ENCODE measurements at regions not wholly inside any gene's neighbourhood (a gene's known extent, or its start where the extent isn't known, plus 50 kb on each side); places are given as distances from the start of the nearest gene placed in this dataset.

DNA sequence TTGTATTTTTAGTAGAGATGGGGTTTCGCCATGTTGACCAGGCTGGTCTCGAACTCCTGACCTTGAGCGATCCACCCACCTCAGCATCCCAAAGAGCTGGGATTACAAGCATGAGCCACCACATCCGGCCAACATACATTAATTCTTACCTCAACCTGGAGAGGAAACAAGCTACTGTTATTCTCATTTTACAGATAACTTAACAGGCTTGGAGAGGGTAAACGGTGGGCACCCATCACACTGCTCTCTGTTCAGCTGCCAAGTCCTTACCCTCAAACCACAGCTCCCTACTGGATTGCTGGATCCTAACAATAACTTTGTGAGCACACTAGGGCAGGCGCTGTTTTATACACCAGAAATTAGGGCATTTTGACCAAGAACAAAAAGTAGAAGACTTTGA, 93.6 kb upstream of the BARHL2 start:
- H3K36me3 ChIP-seq (ENCODE audit: control insufficient read depth in 5 of 5, insufficient read depth in 5 of 5, low read length in 5 of 5), result no peaks in the 10 kb centered on the region
- H3K9me3 ChIP-seq (ENCODE audit: control insufficient read depth in 5 of 5, low read length in 5 of 5), result no peaks in the 10 kb centered on the region
- no peak overlapping the region for H3K4me3 ChIP-seq (ENCODE audit: low read depth in 1 of 5, low read length in 5 of 5)
- H3K9ac ChIP-seq (ENCODE audit: low read length in 5 of 5), result no peak overlapping the region
- no peaks in the 10 kb centered on the region for H3K27me3 ChIP-seq (ENCODE audit: control insufficient read depth in 5 of 5, insufficient read depth in 4 of 5, low read length in 5 of 5)
- no peak overlapping the region for H3K27ac ChIP-seq (ENCODE audit: low read depth, low read length)
- no peaks in the 10 kb centered on the region for H3K4me1 ChIP-seq (ENCODE audit: control insufficient read depth in 5 of 5, insufficient read depth in 5 of 5, low read length in 5 of 5)

- H3K9ac ChIP-seq (ENCODE audit: low read length in 5 of 5), result no peak overlapping the region
- H3K36me3 ChIP-seq (ENCODE audit: control insufficient read depth in 5 of 5, insufficient read depth in 5 of 5, low read length in 5 of 5), result no peaks in the 10 kb centered on the region
- no peak overlapping the region for H3K27ac ChIP-seq (ENCODE audit: low read depth, low read length)
- H3K4me1 ChIP-seq (ENCODE audit: control insufficient read depth in 5 of 5, insufficient read depth in 5 of 5, low read length in 5 of 5), result no peaks in the 10 kb centered on the region
- peaks cover 0 to 4% (median 0%) of the 10 kb centered on the region in 5 donors for H3K9me3 ChIP-seq (ENCODE audit: control insufficient read depth in 5 of 5, low read length in 5 of 5)
- H3K4me3 ChIP-seq (ENCODE audit: low read depth in 1 of 5, low read length in 5 of 5), result no peak overlapping the region
- no peaks in the 10 kb centered on the region for H3K27me3 ChIP-seq (ENCODE audit: control insufficient read depth in 5 of 5, insufficient read depth in 4 of 5, low read length in 5 of 5)
These were observed 92.9 kb upstream of the BARHL2 start for GRCh38 chr1:90809996-90810395.

DNA sequence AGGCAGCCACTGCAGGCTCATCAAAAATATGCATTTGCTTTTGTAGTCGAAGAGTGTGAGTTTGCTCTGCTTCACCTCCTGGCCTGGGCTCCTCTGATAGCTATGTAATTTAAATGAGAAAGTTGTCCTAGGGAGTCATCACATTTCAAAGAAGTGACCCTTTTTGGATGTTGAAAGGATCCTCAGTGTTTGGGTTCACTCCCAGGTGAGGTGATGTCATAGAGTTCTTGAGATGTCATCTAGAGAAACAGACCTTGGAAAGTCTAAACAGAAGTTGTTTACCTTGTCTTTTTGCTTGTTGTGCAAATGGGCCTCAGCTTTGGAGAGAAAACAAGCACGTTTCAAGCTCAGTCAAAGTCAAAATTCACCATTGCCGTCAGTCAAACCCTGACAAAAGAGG, 92.0 kb upstream of the BARHL2 start:
- no peak overlapping the region for H3K9ac ChIP-seq (ENCODE audit: low read length in 5 of 5)
- H3K27ac ChIP-seq (ENCODE audit: low read depth, low read length), result no peak overlapping the region
- H3K4me1 ChIP-seq (ENCODE audit: control insufficient read depth in 5 of 5, insufficient read depth in 5 of 5, low read length in 5 of 5), result no peaks in the 10 kb centered on the region
- H3K4me3 ChIP-seq (ENCODE audit: low read depth in 1 of 5, low read length in 5 of 5), result no peak overlapping the region
- H3K9me3 ChIP-seq (ENCODE audit: control insufficient read depth in 5 of 5, low read length in 5 of 5), result peaks cover 0 to 4% (median 0%) of the 10 kb centered on the region in 5 donors
- no peaks in the 10 kb centered on the region for H3K36me3 ChIP-seq (ENCODE audit: control insufficient read depth in 5 of 5, insufficient read depth in 5 of 5, low read length in 5 of 5)
- no peaks in the 10 kb centered on the region for H3K27me3 ChIP-seq (ENCODE audit: control insufficient read depth in 5 of 5, insufficient read depth in 4 of 5, low read length in 5 of 5)

DNA sequence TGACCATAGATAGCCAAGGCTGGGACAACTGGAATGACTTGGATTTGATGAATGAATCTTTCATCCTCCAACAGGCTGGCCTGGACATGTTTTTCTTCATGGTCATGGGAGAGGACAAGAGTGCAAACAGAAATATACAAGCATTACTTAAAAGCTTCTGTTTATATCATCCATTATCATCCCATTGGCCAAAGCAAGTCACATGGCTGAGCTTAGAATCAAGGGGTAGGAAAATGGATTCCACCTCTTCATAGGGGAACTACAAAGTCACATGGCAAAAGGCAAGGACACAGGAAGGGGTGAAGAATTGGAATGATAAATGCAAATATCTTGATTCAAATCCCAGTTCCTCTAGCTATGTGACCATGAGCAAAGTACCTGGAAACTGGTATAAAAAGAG, 90.2 kb upstream of the BARHL2 start:
- Histone ChIP-seq H3K4me3 (ENCODE audit: low read depth in 1 of 5, low read length in 5 of 5) (no peak overlapping the region), H3K9ac (ENCODE audit: low read length in 5 of 5) (no peak overlapping the region), H3K36me3 (ENCODE audit: control insufficient read depth in 5 of 5, insufficient read depth in 5 of 5, low read length in 5 of 5) (no peaks in the 10 kb centered on the region), H3K9me3 (ENCODE audit: control insufficient read depth in 5 of 5, low read length in 5 of 5) (peaks cover 0 to 4% (median 0%) of the 10 kb centered on the region in 5 donors), H3K27me3 (ENCODE audit: control insufficient read depth in 5 of 5, insufficient read depth in 4 of 5, low read length in 5 of 5) (no peaks in the 10 kb centered on the region), H3K27ac (ENCODE audit: low read depth, low read length) (no peak overlapping the region), H3K4me1 (ENCODE audit: control insufficient read depth in 5 of 5, insufficient read depth in 5 of 5, low read length in 5 of 5) (no peaks in the 10 kb centered on the region)

- H3K4me1 ChIP-seq (ENCODE audit: control insufficient read depth in 5 of 5, insufficient read depth in 5 of 5, low read length in 5 of 5), result no peaks in the 10 kb centered on the region
- no peaks in the 10 kb centered on the region for H3K27me3 ChIP-seq (ENCODE audit: control insufficient read depth in 5 of 5, insufficient read depth in 4 of 5, low read length in 5 of 5)
- peaks cover 0 to 4% (median 0%) of the 10 kb centered on the region in 5 donors for H3K9me3 ChIP-seq (ENCODE audit: control insufficient read depth in 5 of 5, low read length in 5 of 5)
- no peak overlapping the region for H3K9ac ChIP-seq (ENCODE audit: low read length in 5 of 5)
- no peak overlapping the region for H3K4me3 ChIP-seq (ENCODE audit: low read depth in 1 of 5, low read length in 5 of 5)
- no peak overlapping the region for H3K27ac ChIP-seq (ENCODE audit: low read depth, low read length)
- H3K36me3 ChIP-seq (ENCODE audit: control insufficient read depth in 5 of 5, insufficient read depth in 5 of 5, low read length in 5 of 5), result no peaks in the 10 kb centered on the region
These were observed 85.5 kb upstream of the BARHL2 start for GRCh38 chr1:90802622-90803021.

DNA sequence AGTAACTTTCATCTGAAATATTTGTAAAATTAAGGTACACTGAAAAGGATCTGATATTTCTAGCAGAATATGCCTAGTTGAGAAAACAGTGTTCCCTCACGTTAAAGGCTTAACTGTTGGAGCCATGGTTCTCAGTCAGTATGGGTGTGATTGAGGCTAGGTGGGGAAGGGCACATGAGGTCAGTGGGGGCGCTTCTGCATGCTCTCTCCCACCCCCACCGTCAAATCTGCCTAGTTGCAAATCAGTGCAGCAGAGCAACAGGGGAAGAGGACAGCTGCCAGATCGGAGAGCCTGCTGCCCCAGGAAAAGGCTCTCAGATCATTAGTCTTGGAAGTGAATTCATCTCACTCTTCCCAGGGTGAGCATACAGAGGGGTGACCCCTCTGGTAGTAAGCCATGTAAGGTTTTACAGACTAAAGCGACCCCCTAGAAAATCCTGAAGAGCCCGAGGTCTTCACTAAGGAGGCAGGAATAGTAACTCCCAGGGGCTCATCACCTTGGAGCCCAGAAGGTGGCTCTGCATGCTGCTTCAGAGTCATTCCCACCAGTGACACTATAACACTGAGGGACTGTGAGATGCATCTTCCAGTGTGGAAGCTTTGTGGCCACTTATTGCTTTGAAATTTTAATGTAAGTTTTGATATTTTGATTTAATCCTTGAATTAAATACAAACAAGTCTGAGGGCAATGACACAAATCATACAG, 83.1 kb upstream of the BARHL2 start:
- no peaks in the 10 kb centered on the region for H3K36me3 ChIP-seq (ENCODE audit: control insufficient read depth in 5 of 5, insufficient read depth in 5 of 5, low read length in 5 of 5)
- no peaks in the 10 kb centered on the region for H3K4me1 ChIP-seq (ENCODE audit: control insufficient read depth in 5 of 5, insufficient read depth in 5 of 5, low read length in 5 of 5)
- no peak overlapping the region for H3K4me3 ChIP-seq (ENCODE audit: low read depth in 1 of 5, low read length in 5 of 5)
- H3K27ac ChIP-seq (ENCODE audit: low read depth, low read length), result no peak overlapping the region
- H3K27me3 ChIP-seq (ENCODE audit: control insufficient read depth in 5 of 5, insufficient read depth in 4 of 5, low read length in 5 of 5), result no peaks in the 10 kb centered on the region
- H3K9me3 ChIP-seq (ENCODE audit: control insufficient read depth in 5 of 5, low read length in 5 of 5), result peaks cover 0 to 2% (median 0%) of the 10 kb centered on the region in 5 donors
- H3K9ac ChIP-seq (ENCODE audit: low read length in 5 of 5), result no peak overlapping the region

DNA sequence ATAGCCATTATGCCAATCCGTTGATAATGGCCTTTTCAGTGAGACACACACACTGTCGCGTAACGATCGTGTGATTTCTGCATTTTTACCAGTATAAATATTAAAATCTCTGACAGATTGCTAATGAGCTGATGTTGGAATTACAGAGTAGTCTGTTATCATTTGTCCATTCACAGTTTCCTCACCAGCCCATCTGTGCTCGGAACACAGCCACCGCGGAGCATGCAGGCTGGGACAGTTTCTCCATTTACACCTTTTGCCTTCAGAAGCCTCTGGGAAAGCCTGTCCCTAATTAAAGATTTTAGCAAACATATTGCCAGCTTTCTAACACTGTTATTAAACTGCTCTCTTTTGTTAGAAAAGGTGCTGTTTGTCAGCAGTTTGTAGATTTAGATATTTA, 82.2 kb upstream of the BARHL2 start:
- Histone ChIP-seq H3K27ac (ENCODE audit: low read depth, low read length) (no peak overlapping the region), H3K27me3 (ENCODE audit: control insufficient read depth in 5 of 5, insufficient read depth in 4 of 5, low read length in 5 of 5) (no peaks in the 10 kb centered on the region), H3K9me3 (ENCODE audit: control insufficient read depth in 5 of 5, low read length in 5 of 5) (peaks cover 0 to 2% (median 0%) of the 10 kb centered on the region in 5 donors), H3K4me1 (ENCODE audit: control insufficient read depth in 5 of 5, insufficient read depth in 5 of 5, low read length in 5 of 5) (no peaks in the 10 kb centered on the region), H3K9ac (ENCODE audit: low read length in 5 of 5) (no peak overlapping the region), H3K4me3 (ENCODE audit: low read depth in 1 of 5, low read length in 5 of 5) (no peak overlapping the region), H3K36me3 (ENCODE audit: control insufficient read depth in 5 of 5, insufficient read depth in 5 of 5, low read length in 5 of 5) (no peaks in the 10 kb centered on the region)

- no peak overlapping the region for H3K9ac ChIP-seq (ENCODE audit: low read length in 5 of 5)
- H3K4me3 ChIP-seq (ENCODE audit: low read depth in 1 of 5, low read length in 5 of 5), result no peak overlapping the region
- no peak overlapping the region for H3K27ac ChIP-seq (ENCODE audit: low read depth, low read length)
- H3K36me3 ChIP-seq (ENCODE audit: control insufficient read depth in 5 of 5, insufficient read depth in 5 of 5, low read length in 5 of 5), result no peaks in the 10 kb centered on the region
- H3K9me3 ChIP-seq (ENCODE audit: control insufficient read depth in 5 of 5, low read length in 5 of 5), result peaks cover 0 to 2% (median 0%) of the 10 kb centered on the region in 5 donors
- peaks cover 0 to under 1% (median 0%) of the 10 kb centered on the region in 5 donors for H3K4me1 ChIP-seq (ENCODE audit: control insufficient read depth in 5 of 5, insufficient read depth in 5 of 5, low read length in 5 of 5)
- no peaks in the 10 kb centered on the region for H3K27me3 ChIP-seq (ENCODE audit: control insufficient read depth in 5 of 5, insufficient read depth in 4 of 5, low read length in 5 of 5)
These were observed 81.8 kb upstream of the BARHL2 start for GRCh38 chr1:90798883-90799282.

DNA sequence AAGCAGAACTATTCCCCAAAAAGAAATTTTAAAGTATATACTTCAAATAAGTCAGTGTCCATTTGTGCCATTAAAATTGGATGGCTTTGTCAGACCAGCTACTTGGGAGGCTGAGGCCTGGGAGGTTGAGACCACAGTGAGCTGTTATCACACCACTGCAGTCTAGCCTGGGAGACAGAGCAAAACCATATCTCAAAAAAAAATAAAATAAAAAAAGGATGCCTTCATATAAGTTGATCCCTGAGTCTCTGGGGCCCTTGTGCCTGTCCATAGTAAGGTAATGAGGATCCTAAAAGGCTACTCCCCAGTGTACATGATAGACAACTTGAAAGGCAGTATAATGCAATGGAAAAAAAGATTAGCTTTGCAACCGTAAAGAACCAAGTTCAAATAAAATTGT, 81.2 kb upstream of the BARHL2 start:
- Histone ChIP-seq H3K36me3 (ENCODE audit: control insufficient read depth in 5 of 5, insufficient read depth in 5 of 5, low read length in 5 of 5) (no peaks in the 10 kb centered on the region), H3K9ac (ENCODE audit: low read length in 5 of 5) (no peak overlapping the region), H3K27me3 (ENCODE audit: control insufficient read depth in 5 of 5, insufficient read depth in 4 of 5, low read length in 5 of 5) (no peaks in the 10 kb centered on the region), H3K4me3 (ENCODE audit: low read depth in 1 of 5, low read length in 5 of 5) (no peak overlapping the region), H3K9me3 (ENCODE audit: control insufficient read depth in 5 of 5, low read length in 5 of 5) (peaks cover 0 to 2% (median 0%) of the 10 kb centered on the region in 5 donors), H3K4me1 (ENCODE audit: control insufficient read depth in 5 of 5, insufficient read depth in 5 of 5, low read length in 5 of 5) (peaks cover 0 to 4% (median 0%) of the 10 kb centered on the region in 5 donors), H3K27ac (ENCODE audit: low read depth, low read length) (no peak overlapping the region)

GRCh38 chr1:90795431-90795830, 78.3 kb upstream of the BARHL2 start:
- no peaks in the 10 kb centered on the region for H3K9me3 ChIP-seq (ENCODE audit: control insufficient read depth in 5 of 5, low read length in 5 of 5)
- no peaks in the 10 kb centered on the region for H3K36me3 ChIP-seq (ENCODE audit: control insufficient read depth in 5 of 5, insufficient read depth in 5 of 5, low read length in 5 of 5)
- no peaks in the 10 kb centered on the region for H3K27me3 ChIP-seq (ENCODE audit: control insufficient read depth in 5 of 5, insufficient read depth in 4 of 5, low read length in 5 of 5)
- no peak overlapping the region for H3K9ac ChIP-seq (ENCODE audit: low read length in 5 of 5)
- H3K4me3 ChIP-seq (ENCODE audit: low read depth in 1 of 5, low read length in 5 of 5), result no peak overlapping the region
- H3K4me1 ChIP-seq (ENCODE audit: control insufficient read depth in 5 of 5, insufficient read depth in 5 of 5, low read length in 5 of 5), result peaks cover 0 to 4% (median 0%) of the 10 kb centered on the region in 5 donors
- no peak overlapping the region for H3K27ac ChIP-seq (ENCODE audit: low read depth, low read length)
